SK-N-SH (cell line): ENCODE measurements at regions not wholly inside any gene's neighbourhood (a gene's known extent, or its start where the extent isn't known, plus 50 kb on each side); places are given as distances from the start of the nearest gene placed in this dataset.

Experiments used
- EZH2phosphoT487 ChIP-seq: fragments of 200-600 bp; sonication (generic); IDR thresholded peaks from 2 replicates; pipeline ENCODE4 v1.6.1; 2017; ENCODE audit warnings: low read depth, mixed run types, mild to moderate bottlenecking, antibody characterized with exemption, moderate library complexity, borderline replicate concordance
- GABPA ChIP-seq: IDR thresholded peaks from 2 replicates; pipeline ENCODE4 v1.4.0; 2012; ENCODE audit warnings: low read depth, mild to moderate bottlenecking
- NFIC ChIP-seq: IDR thresholded peaks from 2 replicates; pipeline ENCODE4 v1.4.0; 2012; ENCODE audit warnings: borderline replicate concordance
- SMC3 ChIP-seq: IDR thresholded peaks from 2 replicates; pipeline ENCODE4 v1.6.1; 2012; ENCODE audit warnings: low read depth, low read length, improper control_type of control experiment
- TAF1 ChIP-seq: IDR thresholded peaks from 2 replicates; pipeline ENCODE4 v1.6.1; 2012; ENCODE audit warnings: low read depth, mild to moderate bottlenecking, low read length, moderate library complexity, borderline replicate concordance
- TF ChIP-seq, protein P1 (sequence below): fragments of 200-600 bp; sonication (generic); IDR thresholded peaks from 2 replicates; pipeline ENCODE4 v1.6.1; 2017; ENCODE audit warnings: antibody characterized with exemption, mild to moderate bottlenecking, moderate library complexity
- TF ChIP-seq, protein P2 (sequence below): IDR thresholded peaks from 2 replicates; pipeline ENCODE4 v1.4.0; 2012; ENCODE audit warnings: low read depth
- TF ChIP-seq, protein P3 (sequence below): IDR thresholded peaks from 2 replicates; pipeline ENCODE4 v1.4.0; 2012; ENCODE audit warnings: low read depth, borderline replicate concordance

DNA sequence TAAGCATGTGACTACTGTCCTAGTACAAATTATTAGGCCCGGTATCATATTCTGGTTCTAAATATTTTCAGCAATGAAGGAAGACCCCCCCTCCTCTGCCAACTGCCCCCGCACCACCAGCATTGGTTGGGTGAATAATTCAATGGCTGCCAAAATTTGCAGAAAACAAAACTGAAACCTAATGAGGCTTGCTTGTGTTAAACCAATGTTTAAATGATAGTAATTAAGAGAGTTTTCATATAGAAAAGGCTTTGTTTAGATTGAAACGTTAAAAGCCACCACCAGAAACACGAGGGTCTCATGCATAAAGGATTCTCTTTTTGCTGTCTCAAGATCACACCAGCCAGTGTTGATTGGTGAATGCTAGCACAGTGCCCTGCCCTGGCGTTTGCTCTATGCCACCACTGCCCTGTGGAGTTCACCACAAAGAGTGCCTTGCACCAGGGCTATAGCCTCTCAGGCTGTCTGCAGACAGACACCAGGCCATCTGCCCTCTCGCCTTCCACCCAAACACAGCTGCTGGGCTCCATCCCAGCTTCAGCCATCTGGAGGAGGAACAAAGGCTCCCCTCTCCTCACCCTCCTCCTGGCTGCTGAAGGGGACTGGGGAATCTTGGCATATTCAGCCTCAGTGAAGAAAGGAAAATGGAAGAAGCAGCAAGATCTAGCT is 200.3 kb upstream of the PFN2 start:
- TF ChIP-seq, protein P1, sequence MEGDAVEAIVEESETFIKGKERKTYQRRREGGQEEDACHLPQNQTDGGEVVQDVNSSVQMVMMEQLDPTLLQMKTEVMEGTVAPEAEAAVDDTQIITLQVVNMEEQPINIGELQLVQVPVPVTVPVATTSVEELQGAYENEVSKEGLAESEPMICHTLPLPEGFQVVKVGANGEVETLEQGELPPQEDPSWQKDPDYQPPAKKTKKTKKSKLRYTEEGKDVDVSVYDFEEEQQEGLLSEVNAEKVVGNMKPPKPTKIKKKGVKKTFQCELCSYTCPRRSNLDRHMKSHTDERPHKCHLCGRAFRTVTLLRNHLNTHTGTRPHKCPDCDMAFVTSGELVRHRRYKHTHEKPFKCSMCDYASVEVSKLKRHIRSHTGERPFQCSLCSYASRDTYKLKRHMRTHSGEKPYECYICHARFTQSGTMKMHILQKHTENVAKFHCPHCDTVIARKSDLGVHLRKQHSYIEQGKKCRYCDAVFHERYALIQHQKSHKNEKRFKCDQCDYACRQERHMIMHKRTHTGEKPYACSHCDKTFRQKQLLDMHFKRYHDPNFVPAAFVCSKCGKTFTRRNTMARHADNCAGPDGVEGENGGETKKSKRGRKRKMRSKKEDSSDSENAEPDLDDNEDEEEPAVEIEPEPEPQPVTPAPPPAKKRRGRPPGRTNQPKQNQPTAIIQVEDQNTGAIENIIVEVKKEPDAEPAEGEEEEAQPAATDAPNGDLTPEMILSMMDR, result no peak
- TF ChIP-seq SMC3 (no peak), EZH2phosphoT487 (no peak), GABPA (no peak), NFIC (no peak), TAF1 (no peak)
- TF ChIP-seq, protein P2, sequence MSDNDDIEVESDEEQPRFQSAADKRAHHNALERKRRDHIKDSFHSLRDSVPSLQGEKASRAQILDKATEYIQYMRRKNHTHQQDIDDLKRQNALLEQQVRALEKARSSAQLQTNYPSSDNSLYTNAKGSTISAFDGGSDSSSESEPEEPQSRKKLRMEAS, result no peak
- TF ChIP-seq, protein P3, sequence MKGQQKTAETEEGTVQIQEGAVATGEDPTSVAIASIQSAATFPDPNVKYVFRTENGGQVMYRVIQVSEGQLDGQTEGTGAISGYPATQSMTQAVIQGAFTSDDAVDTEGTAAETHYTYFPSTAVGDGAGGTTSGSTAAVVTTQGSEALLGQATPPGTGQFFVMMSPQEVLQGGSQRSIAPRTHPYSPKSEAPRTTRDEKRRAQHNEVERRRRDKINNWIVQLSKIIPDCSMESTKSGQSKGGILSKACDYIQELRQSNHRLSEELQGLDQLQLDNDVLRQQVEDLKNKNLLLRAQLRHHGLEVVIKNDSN, result no peak
